HFF-Myc (cell line): ENCODE measurements at regions not wholly inside any gene's neighbourhood (a gene's known extent, or its start where the extent isn't known, plus 50 kb on each side); places are given as distances from the start of the nearest gene placed in this dataset.

ENCODE experiments used
- DNase-seq: peaks from one replicate; pipeline ENCODE4 v3.0.0-alpha.2; 2011; ENCODE audit warnings: low read depth; ENCODE audit errors: extremely low read depth
- H3K4me3 ChIP-seq: replicated peaks from 2 replicates; pipeline ENCODE4 v1.5.1; 2011; ENCODE audit warnings: low read depth, mild to moderate bottlenecking, control low read depth, low read length
- TF ChIP-seq, protein P1 (sequence below): IDR thresholded peaks from 2 replicates; pipeline ENCODE4 v1.5.1; 2012; ENCODE audit warnings: mild to moderate bottlenecking, low read depth, low read length, control low read depth; ENCODE audit errors: missing control alignments

DNA sequence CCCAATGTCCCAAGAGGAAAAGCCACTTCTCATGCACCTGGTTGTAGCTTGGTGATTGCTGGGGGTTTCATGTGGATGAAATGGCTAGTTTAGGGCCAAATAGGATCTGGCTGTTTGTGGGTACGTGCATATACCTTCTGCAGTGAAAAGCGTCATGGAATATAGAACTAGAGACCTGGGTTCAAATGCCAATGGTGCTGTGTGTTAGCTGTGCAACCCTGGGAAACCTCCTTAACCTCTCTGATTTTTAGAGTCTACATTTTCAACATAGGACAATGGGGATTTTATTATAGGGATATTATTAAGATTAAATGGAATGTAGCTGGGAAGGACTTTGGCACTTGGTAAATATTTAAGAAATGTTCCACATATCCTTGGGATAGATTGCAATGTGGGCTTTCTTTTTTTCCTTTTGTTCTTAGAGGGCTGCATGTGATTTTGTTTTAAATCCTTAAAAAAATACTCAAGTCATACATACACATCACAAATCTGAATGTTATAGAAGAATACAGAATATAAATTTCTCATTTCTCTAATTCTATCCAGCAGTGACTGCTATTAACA, 112.6 kb upstream of the E2F8 start:
- H3K4me3 ChIP-seq = no peak overlapping the region
- TF ChIP-seq, protein P1, sequence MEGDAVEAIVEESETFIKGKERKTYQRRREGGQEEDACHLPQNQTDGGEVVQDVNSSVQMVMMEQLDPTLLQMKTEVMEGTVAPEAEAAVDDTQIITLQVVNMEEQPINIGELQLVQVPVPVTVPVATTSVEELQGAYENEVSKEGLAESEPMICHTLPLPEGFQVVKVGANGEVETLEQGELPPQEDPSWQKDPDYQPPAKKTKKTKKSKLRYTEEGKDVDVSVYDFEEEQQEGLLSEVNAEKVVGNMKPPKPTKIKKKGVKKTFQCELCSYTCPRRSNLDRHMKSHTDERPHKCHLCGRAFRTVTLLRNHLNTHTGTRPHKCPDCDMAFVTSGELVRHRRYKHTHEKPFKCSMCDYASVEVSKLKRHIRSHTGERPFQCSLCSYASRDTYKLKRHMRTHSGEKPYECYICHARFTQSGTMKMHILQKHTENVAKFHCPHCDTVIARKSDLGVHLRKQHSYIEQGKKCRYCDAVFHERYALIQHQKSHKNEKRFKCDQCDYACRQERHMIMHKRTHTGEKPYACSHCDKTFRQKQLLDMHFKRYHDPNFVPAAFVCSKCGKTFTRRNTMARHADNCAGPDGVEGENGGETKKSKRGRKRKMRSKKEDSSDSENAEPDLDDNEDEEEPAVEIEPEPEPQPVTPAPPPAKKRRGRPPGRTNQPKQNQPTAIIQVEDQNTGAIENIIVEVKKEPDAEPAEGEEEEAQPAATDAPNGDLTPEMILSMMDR = no peak
- DNase-seq = no peak

DNA sequence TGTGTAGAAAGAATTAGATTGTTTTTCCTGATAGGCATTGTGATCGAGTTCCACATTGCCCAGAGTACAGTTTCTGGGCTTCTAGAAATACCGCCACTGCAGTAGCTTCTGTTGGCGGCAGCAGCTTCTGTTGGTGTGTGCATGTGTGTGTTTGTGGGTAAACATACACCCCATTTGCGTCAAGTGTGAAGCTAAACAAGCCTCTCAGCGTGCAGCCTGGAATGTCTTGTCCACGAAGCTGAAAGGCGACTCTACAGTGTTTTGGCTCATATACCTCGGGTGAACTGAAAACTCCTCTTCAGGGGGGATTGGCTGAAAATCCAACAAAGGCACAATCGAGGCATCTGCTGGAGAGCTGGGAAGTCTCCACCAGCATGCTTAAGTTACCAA, 112.0 kb upstream of the E2F8 start:
- DNase-seq = no peak
- TF ChIP-seq, protein P1 = no peak
- no peak overlapping the region for H3K4me3 ChIP-seq

DNA sequence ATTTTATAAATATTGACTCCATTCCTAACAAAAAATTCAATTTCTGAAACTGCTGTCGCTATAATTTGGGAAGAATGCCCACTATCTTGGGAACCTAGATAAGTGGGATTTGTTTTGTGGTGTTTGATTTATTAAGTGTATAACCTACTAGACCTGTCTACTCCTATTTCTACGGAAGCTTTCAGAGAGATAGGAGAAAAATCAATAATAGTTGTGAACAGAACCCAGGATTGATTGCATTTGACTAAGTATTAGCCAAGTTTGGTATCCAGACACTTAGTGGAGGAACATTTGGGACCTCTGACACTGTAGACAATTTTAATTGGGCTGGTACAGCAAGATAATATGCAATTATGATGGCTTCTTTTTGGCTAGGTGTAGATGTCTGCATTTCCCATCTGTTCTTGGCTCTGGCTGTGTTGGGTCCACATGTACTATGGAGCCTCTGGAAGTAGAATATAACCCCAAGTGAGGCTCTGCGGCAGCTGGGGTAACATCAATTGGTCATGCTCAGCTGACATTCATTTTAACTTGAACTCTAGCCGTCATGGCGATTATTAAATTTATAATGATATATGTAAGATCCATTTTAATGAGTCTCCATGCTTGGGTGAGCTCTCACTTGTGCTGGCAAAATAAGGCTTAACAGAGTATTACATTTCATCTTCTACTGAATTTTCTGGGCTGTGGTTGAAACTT, 111.5 kb upstream of the E2F8 start:
- DNase-seq = no peak
- no peak overlapping the region for H3K4me3 ChIP-seq
- TF ChIP-seq, protein P1 = no peak

DNA sequence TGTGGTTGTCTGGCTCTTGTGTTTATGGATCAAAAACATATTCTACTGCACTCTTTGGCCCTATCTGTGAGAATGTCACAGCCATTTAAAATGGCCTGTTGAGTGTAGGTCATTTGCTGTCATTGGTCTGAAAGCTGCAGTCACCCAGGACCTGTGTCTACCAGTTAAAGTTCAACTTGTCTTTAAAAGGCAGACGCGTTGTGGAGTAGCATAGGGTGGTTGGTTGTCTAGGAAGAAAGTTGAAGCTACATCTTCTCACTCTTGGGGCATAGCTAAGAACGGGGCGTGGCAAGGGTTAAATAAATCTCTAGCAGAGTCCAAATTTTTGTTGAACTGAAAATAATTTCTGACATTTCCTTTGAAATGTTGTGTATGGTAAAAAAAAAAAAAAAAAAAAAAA, 110.7 kb upstream of the E2F8 start:
- TF ChIP-seq, protein P1 = no peak
- no peak for DNase-seq
- no peak overlapping the region for H3K4me3 ChIP-seq

DNA sequence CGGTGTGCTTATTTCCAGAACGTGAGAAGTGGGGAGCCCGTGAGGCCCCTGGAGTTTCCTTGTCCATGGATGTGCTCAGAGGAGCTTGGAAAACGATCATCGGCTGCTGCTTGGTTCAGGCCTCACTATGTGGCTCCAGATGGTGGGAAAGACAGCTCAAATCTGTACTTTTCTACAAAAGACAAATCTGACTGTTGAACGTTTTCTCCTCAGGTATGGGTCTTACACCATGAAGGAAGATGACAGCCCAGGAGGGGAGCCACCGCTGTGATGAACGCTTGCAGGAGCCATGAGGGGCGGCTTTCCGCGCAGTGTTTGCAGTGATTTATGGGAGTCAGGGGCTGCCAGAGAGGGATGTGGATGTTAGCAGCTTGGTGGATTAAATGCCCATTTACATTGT, 109.4 kb upstream of the E2F8 start:
- TF ChIP-seq, protein P1 = no peak
- H3K4me3 ChIP-seq = no peak overlapping the region
- DNase-seq = no peak

DNA sequence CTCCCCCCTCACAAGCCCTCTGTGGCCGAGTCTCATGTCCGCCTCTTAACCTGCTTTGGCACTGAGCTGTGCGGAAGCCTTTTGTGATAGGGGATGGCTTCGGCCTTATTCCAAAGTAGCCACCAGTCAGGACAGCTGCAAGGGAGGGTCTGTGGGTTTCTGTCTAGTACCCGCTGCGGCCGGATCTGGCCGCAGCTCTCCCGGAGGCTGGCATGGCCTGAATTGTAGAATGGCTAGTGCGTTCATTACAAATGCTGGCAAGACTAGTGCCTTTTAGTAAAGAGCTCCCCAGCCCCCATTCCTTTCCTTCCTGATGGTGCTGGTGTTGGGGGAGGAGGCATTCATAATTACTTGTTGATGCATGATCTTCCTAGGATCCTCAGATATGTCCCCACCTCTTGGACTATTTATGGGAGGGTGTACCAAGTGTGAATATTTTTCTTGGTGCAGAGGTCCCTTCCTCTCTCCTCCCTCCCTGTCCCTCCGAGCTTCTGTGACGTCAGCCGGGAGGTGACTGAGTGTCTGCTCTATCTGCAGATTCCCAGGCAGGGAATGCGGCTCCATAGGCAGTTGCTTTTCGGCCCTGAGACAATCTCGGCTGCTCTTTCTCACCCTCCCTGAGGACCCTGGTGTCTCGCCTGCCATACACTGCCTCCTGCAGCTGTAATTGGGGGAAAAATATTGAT, 108.7 kb upstream of the E2F8 start:
- TF ChIP-seq, protein P1 = no peak
- no peak overlapping the region for H3K4me3 ChIP-seq
- DNase-seq = no peak
